ENCODE measurements at regions not wholly inside any gene's neighbourhood (a gene's known extent, or its start where the extent isn't known, plus 50 kb on each side); places are given as distances from the start of the nearest gene placed in this dataset.

DNA sequence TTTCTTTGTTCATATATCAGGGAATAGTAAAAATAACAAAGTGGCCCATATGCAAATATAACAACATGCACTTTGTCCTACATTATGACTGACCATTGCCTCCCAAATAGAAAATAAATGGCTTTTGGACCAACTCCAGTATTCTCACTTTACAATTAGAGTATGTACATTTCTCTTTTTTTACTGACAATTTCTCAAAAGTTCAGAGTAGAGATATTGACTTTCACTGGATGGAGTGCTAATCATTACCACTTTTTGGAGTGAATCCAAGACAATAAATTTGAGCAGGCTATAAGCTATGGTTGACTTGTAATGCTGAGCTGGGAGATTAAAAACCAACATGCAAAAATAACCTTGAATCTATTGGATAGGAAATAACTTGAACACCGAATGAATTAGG is 987.4 kb downstream of the SUCLG1 start:
- TF ChIP-seq, protein P1, sequence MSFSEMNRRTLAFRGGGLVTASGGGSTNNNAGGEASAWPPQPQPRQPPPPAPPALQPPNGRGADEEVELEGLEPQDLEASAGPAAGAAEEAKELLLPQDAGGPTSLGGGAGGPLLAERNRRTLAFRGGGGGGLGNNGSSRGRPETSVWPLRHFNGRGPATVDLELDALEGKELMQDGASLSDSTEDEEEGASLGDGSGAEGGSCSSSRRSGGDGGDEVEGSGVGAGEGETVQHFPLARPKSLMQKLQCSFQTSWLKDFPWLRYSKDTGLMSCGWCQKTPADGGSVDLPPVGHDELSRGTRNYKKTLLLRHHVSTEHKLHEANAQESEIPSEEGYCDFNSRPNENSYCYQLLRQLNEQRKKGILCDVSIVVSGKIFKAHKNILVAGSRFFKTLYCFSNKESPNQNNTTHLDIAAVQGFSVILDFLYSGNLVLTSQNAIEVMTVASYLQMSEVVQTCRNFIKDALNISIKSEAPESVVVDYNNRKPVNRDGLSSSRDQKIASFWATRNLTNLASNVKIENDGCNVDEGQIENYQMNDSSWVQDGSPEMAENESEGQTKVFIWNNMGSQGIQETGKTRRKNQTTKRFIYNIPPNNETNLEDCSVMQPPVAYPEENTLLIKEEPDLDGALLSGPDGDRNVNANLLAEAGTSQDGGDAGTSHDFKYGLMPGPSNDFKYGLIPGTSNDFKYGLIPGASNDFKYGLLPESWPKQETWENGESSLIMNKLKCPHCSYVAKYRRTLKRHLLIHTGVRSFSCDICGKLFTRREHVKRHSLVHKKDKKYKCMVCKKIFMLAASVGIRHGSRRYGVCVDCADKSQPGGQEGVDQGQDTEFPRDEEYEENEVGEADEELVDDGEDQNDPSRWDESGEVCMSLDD (tag by site-specific recombination; IDR thresholded peaks at IDR 0.05), result no peak
- TF ChIP-seq ZNF302 (tag by site-specific recombination; IDR thresholded peaks at IDR 0.05; ENCODE audit: low read depth) (no peak), ZNF121 (tag by site-specific recombination; IDR thresholded peaks at IDR 0.05) (no peak), ZNF660 (tag by site-specific recombination; IDR thresholded peaks at IDR 0.05) (no peak)
- TF ChIP-seq, protein P2, sequence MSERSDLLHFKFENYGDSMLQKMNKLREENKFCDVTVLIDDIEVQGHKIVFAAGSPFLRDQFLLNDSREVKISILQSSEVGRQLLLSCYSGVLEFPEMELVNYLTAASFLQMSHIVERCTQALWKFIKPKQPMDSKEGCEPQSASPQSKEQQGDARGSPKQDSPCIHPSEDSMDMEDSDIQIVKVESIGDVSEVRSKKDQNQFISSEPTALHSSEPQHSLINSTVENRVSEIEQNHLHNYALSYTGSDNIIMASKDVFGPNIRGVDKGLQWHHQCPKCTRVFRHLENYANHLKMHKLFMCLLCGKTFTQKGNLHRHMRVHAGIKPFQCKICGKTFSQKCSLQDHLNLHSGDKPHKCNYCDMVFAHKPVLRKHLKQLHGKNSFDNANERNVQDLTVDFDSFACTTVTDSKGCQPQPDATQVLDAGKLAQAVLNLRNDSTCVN (tag by site-specific recombination; optimal IDR thresholded peaks at IDR 0.05), result no peak
- TF ChIP-seq, protein P3, sequence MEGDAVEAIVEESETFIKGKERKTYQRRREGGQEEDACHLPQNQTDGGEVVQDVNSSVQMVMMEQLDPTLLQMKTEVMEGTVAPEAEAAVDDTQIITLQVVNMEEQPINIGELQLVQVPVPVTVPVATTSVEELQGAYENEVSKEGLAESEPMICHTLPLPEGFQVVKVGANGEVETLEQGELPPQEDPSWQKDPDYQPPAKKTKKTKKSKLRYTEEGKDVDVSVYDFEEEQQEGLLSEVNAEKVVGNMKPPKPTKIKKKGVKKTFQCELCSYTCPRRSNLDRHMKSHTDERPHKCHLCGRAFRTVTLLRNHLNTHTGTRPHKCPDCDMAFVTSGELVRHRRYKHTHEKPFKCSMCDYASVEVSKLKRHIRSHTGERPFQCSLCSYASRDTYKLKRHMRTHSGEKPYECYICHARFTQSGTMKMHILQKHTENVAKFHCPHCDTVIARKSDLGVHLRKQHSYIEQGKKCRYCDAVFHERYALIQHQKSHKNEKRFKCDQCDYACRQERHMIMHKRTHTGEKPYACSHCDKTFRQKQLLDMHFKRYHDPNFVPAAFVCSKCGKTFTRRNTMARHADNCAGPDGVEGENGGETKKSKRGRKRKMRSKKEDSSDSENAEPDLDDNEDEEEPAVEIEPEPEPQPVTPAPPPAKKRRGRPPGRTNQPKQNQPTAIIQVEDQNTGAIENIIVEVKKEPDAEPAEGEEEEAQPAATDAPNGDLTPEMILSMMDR (tag by site-specific recombination; IDR thresholded peaks at IDR 0.05), result no peak

Data from HEK293 (cell line).